HL-60 (cell line): ENCODE measurements at regions not wholly inside any gene's neighbourhood (a gene's known extent, or its start where the extent isn't known, plus 50 kb on each side); places are given as distances from the start of the nearest gene placed in this dataset.

Source experiments
- DNase-seq, 2 experiments: peaks; one replicate each; pipeline ENCODE4 v3.0.0-alpha.2; 2010 to 2020; ENCODE audit warnings: low read depth in 1 of 2, low spot score in 1 of 2
- H3K27ac ChIP-seq: fragments of 250-450 bp; sonication (Bioruptor Pico); replicated peaks from 2 replicates; pipeline ENCODE4 v1.5.1; 2020; ENCODE audit warnings: mild to moderate bottlenecking, moderate library complexity
- H3K27me3 ChIP-seq: fragments of 250-450 bp; sonication (Bioruptor Pico); 2 replicates; pipeline ENCODE4 v1.5.1; 2021; ENCODE audit warnings: mild to moderate bottlenecking, moderate library complexity; ENCODE audit not compliant: insufficient read depth, poor library complexity, severe bottlenecking
- H3K4me3 ChIP-seq: replicated peaks from 2 replicates; pipeline ENCODE4 v1.5.1; 2011; ENCODE audit warnings: mild to moderate bottlenecking, control low read depth, low read length; ENCODE audit not compliant: insufficient read depth
- GABPA ChIP-seq: IDR thresholded peaks from 2 replicates; pipeline ENCODE4 v1.6.1; 2012; ENCODE audit warnings: low read depth
- POLR2AphosphoS5 ChIP-seq: IDR thresholded peaks from 2 replicates; pipeline ENCODE4 v1.6.1; 2012; ENCODE audit warnings: low read depth
- SPI1 ChIP-seq: IDR thresholded peaks from 2 replicates; pipeline ENCODE4 v1.6.1; 2012; ENCODE audit warnings: low read depth, mild to moderate bottlenecking, borderline replicate concordance
- TF ChIP-seq, protein P1 (sequence below): IDR thresholded peaks from 2 replicates; pipeline ENCODE4 v1.6.1; 2012; ENCODE audit warnings: low read depth; ENCODE audit not compliant: insufficient replicate concordance
- TF ChIP-seq, protein P2 (sequence below): IDR thresholded peaks from one replicate; pipeline ENCODE4 v1.5.1; 2011; ENCODE audit warnings: low read length, control low read depth, inconsistent platforms; ENCODE audit not compliant: insufficient read depth

- Histone ChIP-seq H3K27ac (no peak overlapping the region), H3K27me3 (no peaks in the 10 kb centered on the region), H3K4me3 (no peak overlapping the region)
- TF ChIP-seq, protein P1, sequence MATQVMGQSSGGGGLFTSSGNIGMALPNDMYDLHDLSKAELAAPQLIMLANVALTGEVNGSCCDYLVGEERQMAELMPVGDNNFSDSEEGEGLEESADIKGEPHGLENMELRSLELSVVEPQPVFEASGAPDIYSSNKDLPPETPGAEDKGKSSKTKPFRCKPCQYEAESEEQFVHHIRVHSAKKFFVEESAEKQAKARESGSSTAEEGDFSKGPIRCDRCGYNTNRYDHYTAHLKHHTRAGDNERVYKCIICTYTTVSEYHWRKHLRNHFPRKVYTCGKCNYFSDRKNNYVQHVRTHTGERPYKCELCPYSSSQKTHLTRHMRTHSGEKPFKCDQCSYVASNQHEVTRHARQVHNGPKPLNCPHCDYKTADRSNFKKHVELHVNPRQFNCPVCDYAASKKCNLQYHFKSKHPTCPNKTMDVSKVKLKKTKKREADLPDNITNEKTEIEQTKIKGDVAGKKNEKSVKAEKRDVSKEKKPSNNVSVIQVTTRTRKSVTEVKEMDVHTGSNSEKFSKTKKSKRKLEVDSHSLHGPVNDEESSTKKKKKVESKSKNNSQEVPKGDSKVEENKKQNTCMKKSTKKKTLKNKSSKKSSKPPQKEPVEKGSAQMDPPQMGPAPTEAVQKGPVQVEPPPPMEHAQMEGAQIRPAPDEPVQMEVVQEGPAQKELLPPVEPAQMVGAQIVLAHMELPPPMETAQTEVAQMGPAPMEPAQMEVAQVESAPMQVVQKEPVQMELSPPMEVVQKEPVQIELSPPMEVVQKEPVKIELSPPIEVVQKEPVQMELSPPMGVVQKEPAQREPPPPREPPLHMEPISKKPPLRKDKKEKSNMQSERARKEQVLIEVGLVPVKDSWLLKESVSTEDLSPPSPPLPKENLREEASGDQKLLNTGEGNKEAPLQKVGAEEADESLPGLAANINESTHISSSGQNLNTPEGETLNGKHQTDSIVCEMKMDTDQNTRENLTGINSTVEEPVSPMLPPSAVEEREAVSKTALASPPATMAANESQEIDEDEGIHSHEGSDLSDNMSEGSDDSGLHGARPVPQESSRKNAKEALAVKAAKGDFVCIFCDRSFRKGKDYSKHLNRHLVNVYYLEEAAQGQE = no peak
- DNase-seq = no peak
Observed at GRCh38 chr2:10984418-10985135, 72.8 kb downstream of the KCNF1 start.

- H3K4me3 ChIP-seq = no peak overlapping the region
Observed at GRCh38 chr2:10985260-10985659, 73.5 kb downstream of the KCNF1 start.

GRCh38 chr2:10985901-10986535, 74.3 kb downstream of the KCNF1 start:
- Histone ChIP-seq H3K27me3 (no peaks in the 10 kb centered on the region), H3K4me3 (no peak overlapping the region), H3K27ac (no peak overlapping the region)
- TF ChIP-seq GABPA = no peak
- TF ChIP-seq SPI1 = no peak
- no peak for TF ChIP-seq POLR2AphosphoS5
- TF ChIP-seq, protein P1 = no peak
- TF ChIP-seq, protein P2, sequence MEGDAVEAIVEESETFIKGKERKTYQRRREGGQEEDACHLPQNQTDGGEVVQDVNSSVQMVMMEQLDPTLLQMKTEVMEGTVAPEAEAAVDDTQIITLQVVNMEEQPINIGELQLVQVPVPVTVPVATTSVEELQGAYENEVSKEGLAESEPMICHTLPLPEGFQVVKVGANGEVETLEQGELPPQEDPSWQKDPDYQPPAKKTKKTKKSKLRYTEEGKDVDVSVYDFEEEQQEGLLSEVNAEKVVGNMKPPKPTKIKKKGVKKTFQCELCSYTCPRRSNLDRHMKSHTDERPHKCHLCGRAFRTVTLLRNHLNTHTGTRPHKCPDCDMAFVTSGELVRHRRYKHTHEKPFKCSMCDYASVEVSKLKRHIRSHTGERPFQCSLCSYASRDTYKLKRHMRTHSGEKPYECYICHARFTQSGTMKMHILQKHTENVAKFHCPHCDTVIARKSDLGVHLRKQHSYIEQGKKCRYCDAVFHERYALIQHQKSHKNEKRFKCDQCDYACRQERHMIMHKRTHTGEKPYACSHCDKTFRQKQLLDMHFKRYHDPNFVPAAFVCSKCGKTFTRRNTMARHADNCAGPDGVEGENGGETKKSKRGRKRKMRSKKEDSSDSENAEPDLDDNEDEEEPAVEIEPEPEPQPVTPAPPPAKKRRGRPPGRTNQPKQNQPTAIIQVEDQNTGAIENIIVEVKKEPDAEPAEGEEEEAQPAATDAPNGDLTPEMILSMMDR = no peak
- DNase-seq = no peak

More at GRCh38 chr2:10985260-10985659, 73.5 kb downstream of the KCNF1 start:
- H3K27me3 ChIP-seq = no peaks in the 10 kb centered on the region
- H3K27ac ChIP-seq = no peak overlapping the region
- TF ChIP-seq GABPA = no peak
- DNase-seq = no peak

- no peaks in the 10 kb centered on the region for H3K27me3 ChIP-seq
- no peak for DNase-seq
- no peak overlapping the region for H3K4me3 ChIP-seq
- TF ChIP-seq POLR2AphosphoS5 (no peak), GABPA (no peak), SPI1 (no peak)
- TF ChIP-seq, protein P1 = no peak
- TF ChIP-seq, protein P2 = no peak
- H3K27ac ChIP-seq = no peak overlapping the region
Observed at GRCh38 chr2:10987439-10987838, 75.7 kb downstream of the KCNF1 start.
